GM18907 (cell line): ENCODE measurements at regions not wholly inside any gene's neighbourhood (a gene's known extent, or its start where the extent isn't known, plus 50 kb on each side); places are given as distances from the start of the nearest gene placed in this dataset.
"Not testable (repeated sequence)": the region's sequence is repeated elsewhere in the genome, so short reads cannot be mapped to it uniquely, and the experiment has no call there.

ENCODE experiments used
- ATAC-seq: cut with Tn5 transposase; IDR thresholded peaks from one replicate; pipeline ENCODE4 v1.9.1; 2021; ENCODE audit warnings: mild to moderate bottlenecking, moderate library complexity; ENCODE audit not compliant: unreplicated experiment

DNA sequence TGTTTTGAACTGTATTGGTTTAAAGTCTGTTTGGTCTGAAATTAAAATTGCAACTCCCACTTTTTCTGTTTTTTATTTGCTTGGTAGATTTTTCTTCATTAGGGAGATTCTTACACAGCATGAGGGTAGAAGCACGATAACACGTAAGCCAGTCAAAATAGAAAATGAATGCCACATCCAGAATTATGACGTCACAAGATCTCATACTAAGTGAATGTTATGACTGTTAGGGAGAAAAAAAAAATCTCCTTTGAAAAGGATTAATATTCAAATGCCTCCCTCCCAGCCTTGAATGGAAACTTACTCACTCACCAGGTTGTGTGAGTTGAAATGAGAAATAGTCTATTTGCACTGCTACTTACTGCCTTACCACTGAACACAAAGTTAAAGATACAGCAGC is 670.8 kb downstream of the TFAP2A start:
- ATAC-seq, result no peak

DNA sequence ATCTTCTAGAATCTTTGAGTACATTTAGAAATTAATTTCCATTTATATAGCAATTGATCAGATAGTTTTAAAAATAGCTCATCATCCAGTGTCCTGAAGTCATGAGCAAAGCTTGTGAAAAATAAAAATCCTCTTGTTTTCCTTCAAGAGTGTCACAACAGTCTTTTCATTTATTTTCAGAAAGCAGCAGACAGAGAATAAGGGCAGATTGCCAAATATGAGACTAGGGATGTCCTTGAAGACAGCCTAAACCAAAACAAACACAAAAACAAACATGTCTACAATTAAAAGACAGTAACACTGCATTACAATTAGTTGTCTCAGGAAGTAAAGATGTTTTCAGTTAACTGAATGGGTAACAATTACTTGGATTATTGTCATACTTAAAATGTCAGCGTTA is 682.8 kb downstream of the TFAP2A start:
- ATAC-seq, result no peak

DNA sequence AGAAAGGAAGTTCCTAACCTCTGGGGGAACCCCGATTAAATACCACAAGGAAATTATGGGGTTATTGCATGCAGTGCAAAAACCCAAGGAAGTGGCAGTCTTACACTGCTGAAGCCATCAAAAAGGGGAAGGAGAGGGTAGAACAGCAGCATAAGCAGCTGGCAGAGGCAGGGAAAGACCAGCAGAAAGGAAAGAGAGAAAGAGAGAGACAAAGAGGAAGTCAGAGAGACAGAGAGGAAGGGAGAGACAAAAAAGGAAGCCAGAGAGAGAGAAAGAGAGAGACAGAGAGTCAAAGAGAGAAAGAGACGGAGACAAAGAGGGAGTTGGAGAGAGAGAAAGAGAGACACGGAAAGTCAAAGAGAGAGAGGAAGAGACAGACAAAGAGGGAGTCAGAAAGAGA is 689.1 kb downstream of the TFAP2A start:
- ATAC-seq, result not testable (repeated sequence)

DNA sequence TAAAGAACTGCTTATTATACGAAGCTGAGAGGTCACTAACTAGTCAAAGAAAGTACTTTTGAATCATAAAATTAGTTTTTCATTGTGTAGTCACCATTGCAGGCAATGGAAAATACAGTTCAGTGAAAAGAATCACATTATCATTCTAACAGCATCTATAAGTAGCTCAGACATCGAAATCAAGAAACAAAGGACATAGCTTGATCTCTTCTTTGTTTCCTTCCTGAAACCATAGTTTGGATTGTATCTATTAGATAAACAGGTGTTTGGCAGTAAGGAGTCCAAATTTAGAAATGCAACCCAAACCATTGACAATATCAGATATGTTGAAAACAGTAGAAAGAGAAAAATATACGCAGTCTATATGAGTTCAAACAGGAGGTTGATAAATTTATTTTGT is 697.3 kb downstream of the TFAP2A start:
- ATAC-seq, result no peak

DNA sequence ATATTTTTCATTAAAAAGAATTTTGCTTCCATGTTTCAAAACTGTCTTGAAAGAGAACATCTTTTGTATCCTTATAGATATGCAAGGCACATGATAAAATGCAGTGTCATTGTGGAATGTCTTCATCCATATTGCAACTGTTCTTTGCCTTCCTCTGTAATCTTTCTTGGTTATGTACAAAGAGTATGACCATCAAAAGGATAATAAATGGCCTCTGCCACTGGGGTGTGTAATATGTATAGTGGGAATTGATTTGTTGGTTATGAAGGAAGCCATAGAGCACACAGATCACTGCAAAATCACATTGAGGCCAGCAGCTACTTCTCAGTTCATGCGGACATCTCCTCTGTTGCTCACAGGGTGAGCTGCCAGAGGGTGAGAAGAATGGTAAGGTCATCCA is 703.5 kb downstream of the TFAP2A start:
- ATAC-seq, result no peak

DNA sequence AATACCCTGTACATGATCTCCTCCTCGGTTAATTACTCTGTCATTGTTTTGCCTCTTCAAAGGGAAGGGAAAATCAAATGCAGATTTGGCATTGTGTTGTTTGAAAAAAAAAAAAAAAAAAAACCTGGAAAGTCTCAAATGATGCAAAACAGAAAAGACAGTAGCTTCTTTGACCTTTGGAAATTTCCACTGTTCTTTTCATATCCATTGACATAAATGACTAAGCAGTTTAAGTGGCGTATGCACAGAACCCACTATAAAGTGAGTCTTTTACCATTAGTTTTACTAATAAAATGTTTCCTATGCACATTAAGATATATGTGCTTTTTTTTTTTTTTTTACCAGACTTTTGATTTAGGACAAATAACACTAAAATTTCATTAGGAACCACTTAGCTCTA is 704.3 kb downstream of the TFAP2A start:
- ATAC-seq, result no peak

DNA sequence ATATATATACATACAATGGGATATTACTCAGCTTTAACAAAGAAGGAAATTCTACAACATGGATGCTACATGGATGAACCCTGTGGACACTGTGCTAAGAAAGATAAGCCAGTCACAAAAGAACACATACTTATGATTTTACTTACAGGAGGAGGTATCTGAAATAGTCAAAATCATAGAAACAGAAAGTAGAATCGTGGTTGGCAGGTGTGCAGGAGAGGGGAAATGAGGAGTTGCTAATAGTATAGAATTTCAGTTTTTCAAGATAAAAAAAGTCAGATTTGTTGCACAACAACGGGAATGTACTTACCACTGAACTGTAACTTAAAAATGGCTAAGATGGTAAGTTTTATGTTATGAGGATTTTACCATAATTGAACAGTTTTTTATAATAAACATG is 706.3 kb downstream of the TFAP2A start:
- no peak for ATAC-seq

DNA sequence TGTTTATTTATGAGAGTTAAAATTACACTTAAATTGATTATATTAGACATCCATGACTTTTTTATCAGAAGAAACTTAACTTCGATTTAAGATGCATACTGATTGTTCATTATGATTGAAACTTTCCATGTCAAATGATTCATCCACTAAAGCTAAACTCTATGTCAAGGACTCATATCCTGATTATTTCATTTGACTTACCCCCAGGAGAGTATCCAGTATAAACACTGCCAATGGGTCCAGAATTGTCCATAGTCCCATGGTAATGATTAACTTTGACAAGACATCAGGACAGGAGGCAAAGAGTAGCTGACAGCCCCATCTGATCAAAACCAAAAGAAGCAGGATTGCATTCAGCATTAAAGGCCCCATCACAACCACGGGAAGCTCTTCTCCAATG is 709.9 kb downstream of the TFAP2A start:
- no peak for ATAC-seq

DNA sequence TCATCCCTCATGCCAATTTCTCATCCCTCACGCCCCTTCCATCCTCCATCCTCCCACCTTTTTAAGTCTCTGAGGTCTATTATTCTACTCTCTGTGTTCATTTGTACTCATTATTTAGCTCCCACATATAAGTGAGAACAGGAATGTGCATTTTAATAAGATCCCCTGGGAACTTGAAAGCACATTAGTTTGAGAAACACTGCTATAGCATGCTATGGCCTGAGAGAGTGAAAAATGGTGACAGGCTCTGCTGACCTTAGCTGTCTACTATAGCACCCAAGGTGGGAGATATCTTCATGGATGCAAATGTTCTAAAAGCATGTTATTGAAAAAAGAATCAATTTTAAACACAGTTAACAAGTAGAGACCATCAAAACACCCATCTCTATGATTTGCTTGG is 712.0 kb downstream of the TFAP2A start:
- no peak for ATAC-seq

DNA sequence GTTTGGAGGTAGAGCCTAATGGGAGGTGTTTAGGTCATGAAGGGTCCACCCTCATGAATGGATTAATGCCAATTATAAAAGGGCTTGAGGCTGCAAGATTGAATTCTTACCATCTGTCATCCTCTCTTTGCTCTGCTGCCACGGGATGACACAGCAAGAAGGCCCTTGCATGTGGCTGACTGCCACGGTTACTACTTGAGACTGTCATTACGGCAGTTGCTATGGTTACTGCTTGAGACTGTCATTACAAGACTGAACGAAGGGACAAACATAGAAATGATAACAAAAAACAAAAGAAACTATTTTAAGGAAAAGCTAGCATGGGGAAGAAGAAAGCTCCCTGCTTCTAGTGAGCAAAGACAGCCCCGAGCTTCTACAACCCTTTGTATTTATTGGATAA is 715.0 kb downstream of the TFAP2A start:
- no peak for ATAC-seq

DNA sequence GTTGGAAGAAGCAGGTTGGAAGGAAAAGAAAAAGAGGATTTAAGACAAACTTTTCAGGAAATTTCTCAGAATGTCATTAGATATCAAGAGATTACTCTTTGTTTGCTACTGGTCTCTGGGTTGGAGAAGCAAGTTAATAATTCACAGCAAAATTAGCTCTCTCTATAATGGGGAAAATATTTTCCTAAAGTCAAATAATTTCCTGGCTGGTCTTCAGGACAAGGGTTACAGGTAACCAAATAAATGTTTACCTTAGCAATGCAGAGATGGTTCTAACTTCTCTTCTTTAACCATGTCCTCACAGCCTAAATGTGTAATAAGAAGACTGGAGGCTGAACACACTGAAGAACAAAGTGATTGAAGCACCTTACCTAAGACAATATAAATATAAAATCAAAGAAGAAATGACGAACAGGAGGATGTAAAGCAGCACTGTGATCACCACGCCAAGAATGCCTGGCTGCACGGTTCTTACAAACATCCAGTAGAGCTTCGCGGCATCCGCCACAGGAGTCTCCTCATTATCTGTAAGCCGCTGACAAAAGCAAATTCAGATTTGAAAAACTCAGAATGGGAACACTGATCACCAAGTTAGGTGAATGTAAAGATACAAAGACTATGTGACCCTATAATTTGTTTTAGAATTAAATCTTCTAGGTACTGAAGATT is 717.5 kb downstream of the TFAP2A start:
- no peak for ATAC-seq

DNA sequence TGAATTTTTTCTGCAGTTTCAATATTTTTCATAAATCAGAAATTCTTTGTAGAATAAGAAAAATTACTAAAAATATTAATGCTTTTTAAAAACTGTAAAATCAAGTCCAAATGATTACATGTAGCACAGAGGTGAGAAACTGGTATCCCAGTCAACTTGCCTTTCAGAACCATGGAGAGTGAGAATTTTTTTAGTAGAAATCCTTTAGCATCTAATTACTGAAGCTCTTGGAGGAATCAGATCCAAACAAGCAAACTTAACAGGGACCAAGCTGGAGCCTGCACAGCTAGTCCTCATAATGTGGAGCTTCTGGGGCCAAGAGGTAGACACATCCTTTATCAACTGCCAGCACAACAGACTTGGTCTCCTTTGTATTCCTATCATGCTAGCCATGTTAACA is 724.5 kb downstream of the TFAP2A start:
- ATAC-seq, result no peak

DNA sequence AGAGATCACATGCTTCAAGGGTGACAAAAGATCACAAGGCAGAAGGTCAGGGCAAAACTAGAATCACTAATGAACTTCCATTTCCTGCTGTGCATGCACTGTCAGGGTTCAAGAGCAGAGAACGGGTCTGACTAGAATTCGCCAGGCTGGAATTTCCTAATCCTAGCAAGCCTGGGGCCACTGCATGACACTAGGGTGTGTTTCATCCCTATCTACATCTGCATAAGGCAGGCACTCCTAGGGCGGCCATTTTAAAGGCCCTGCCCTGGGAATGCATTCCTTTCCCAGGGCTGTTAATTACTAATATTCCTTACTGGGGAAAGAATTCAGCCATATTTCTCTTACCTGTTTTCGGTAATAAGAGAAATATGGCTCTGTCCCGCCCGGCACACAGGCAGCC is 734.1 kb downstream of the TFAP2A start:
- not testable (repeated sequence) for ATAC-seq

DNA sequence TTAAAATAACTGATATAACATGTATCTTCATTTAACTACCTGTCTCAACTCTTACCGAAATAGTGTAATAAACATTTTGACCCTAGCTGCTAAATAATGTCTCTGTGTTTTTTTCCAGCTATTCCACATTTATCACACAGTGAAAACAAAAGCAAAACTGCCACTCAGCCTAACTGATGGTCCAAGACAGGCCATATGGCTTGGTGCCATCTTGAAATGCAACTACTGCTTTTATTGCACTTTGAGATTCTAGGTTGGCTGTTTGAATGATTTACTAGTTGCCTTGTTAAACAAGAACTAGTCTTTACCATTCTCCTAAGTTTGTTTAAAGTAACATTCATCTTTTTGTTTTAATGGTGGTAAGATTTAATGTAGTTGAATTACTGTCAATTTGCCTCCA is 739.8 kb downstream of the TFAP2A start:
- ATAC-seq, result no peak

DNA sequence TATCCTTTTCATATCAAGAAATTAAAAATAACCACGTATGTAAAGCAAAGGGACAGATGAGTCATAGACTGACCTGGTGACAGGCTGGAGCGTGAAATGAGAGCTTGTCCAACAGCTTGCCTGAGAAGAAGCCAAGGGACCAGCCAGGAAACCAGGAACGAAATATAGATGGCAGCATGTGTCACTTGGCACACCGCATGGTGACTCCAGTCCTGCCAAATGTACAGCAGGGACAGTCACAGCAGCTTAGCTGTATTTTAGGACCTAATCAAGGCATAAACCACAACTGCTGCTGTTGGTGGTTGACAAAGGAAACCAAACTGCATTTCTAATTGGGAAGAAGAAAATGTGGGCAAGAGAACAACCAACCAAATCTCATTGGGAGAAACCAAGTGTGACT is 755.0 kb downstream of the TFAP2A start:
- no peak for ATAC-seq

DNA sequence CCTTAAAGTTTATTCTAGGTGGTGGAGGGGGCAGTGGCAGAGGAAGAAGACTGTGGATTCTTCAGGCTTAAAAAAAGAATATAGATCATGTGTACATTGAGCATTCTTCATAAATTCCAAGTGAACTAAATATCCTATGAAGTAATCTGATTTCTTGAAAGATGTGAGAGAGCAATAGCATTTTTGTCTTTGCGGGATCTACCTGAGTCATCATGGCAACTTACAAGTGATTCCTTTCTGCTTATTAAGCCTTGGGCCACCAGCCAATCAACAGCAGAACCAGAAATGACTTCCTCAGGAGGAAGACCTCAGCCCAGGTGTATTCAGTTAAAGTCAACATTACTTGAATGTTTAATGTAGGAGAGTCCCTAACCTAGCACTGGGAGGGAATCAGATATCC is 756.9 kb downstream of the TFAP2A start:
- no peak for ATAC-seq

DNA sequence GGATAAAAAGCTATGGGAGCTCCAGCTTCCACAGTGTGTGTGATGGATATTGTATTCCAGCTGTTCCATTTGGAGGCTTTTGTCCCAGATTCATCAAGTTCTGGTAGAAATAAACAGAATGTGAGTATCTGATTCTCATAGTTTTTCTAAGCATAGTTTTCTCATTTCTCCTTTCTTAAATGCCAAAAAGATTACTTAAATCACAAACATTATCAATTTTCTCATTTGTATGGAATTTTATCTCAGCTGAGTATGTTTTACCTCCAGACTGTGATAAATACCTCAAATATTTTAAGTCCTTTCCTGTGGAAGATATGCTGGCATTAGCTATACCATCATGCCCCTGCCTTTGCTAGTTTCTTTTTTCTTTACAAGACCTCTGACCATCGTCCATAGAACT is 767.3 kb downstream of the TFAP2A start:
- no peak for ATAC-seq

DNA sequence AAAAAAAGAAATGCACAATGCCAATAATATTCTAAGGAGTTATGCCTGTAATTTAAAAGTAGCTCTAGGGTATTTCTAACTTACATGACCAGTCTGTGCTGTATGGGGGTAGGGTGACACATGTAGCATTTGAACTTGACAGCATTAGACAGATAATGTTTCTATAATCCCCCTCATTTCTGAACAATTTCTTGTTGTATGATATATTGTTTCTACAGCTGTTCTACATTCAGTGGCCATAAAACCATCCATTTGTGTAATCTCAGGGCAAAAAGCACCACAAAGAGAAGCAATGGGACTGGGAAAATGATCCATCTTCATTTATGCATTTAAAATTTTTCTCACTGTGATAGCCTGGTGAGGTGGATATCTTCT is 767.8 kb downstream of the TFAP2A start:
- no peak for ATAC-seq

DNA sequence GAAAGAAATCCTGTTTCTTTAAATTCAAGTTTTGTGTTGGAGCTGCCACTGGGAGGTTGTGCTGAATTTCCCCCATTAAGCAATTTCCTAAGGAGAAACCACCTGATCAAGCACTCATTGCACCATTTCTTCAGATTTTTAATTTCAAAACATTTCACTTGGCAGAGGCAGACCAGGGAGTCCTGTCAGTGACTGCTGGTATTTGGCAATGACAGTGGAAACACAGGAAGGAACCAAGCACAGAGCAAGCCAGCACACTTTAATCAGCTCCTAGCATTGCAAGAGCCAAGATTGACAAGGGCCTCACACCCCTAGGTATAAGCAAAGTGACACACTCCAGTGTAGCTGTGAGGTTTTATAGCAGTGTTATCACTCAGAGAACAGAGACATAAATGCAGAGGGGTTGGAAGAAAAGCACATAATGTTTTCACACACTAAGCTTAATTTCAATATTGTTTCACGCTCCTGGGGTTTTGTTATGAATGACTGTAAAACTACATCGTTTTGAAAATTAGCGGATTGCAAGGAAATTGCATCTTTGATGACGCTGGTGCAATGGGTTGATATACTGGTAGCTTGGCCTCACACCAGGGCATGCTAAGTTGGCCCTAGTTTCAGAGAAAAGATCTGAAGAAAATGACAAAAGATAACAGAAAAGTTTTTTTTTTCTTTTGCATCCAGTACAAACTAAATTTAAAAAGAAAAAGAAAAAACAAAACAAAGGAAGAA is 768.4 kb downstream of the TFAP2A start:
- ATAC-seq, result no peak

DNA sequence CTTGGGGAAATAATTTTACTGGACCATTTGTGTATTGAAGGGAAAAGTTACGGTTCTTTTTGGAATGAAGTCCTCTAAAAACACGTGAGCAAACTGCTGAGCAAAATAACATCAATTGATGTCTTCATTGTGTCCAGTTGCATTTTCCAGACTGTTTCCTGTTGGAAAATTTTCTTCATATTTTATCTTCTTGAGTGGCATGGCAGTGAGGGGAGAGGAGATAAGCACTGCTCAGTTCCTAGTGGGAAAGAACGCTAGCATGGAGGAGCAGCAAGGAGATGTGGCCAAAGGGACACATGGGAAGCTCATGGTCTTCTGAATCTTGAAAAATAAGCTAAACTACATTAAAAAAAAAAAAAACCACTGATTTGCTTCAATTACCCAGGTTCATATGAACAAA is 776.0 kb downstream of the TFAP2A start:
- ATAC-seq, result no peak

DNA sequence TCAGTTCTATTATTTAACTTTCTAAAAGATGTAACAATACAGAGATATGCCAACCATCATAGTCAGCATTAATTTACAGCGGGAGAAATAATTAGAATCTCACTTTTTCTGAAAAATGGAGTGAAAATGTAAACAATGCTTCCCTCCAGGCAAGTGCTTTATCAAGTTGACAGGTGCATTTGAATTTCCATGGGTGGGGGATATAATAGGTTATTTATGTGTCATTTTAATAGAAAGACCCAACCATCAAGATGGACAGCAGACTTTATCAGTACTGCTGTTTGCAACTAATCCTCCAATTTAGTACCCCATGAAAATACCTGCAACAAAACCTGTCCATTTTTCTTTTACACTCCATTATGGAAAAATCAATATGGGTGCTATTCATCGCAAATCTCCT is 780.1 kb downstream of the TFAP2A start:
- ATAC-seq, result no peak

DNA sequence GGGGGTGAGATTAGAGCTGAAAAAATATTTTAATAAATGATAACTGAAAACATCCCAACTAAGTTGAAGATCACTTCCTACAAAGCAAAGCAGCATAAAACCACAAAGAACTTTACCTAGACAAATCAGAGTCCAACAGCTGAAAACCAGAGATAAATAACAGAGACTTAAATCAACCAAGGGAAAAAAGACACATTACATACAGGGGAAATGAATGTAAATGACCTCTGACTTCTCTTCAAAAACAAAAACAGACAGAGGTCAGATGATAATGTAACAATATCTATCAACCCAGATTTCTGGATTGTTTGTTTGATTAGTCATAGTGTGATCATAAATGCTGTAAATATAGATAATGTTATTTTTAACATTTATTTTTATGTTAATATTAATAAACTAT is 782.8 kb downstream of the TFAP2A start:
- ATAC-seq, result no peak

DNA sequence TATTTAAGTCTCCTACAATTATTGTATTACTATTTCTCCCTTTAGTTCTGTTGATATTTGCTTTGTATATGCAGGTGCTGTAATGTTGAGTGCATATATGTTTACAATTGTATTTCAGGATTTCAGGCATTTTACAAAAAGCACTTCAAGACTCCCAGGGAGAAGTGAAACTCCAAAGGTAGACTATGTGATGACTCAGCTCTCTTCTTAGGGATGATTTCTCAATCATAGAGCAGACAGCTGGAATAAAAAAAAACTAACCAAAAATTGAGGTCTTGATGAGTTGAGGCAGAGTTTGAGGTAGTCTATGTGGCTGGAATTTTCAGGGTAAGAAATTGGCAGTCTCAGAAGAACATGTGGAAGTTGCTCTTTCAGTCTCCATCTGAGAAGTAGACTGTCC is 786.1 kb downstream of the TFAP2A start:
- no peak for ATAC-seq
